NCI-H345 (cell line): ENCODE measurements at regions not wholly inside any gene's neighbourhood (a gene's known extent, or its start where the extent isn't known, plus 50 kb on each side); places are given as distances from the start of the nearest gene placed in this dataset.
"Not testable (repeated sequence)": the region's sequence is repeated elsewhere in the genome, so short reads cannot be mapped to it uniquely, and the experiment has no call there.

Experiments
- DNase-seq: peaks from one replicate; lab custom pipeline; 2025; lab: John Stamatoyannopoulos, UW

GRCh38 chr3:43236008-43236407, 50.3 kb upstream of the SNRK start:
- DNase-seq, result no peak

- DNase-seq, result no peak
Measured at GRCh38 chr3:43233062-43233461, 53.3 kb upstream of the SNRK start.

GRCh38 chr3:43231276-43232000, 54.9 kb upstream of the SNRK start:
- DNase-seq, result no peak

- not testable (repeated sequence) for DNase-seq
Measured at GRCh38 chr3:43229865-43230264, 56.5 kb upstream of the SNRK start.

GRCh38 chr3:43227685-43228084, 58.7 kb upstream of the SNRK start:
- DNase-seq, result not testable (repeated sequence)

- DNase-seq, result no peak
Measured at GRCh38 chr3:43224405-43225073, 61.8 kb upstream of the SNRK start.

- DNase-seq, result no peak
Measured at GRCh38 chr3:43223670-43224364, 62.5 kb upstream of the SNRK start.

GRCh38 chr3:43222590-43222989, 63.8 kb upstream of the SNRK start:
- DNase-seq, result no peak

- DNase-seq, result no peak
Measured at GRCh38 chr3:43221076-43221475, 65.3 kb upstream of the SNRK start.

GRCh38 chr3:43219616-43220015, 66.7 kb upstream of the SNRK start:
- no peak for DNase-seq

GRCh38 chr3:43218921-43219320, 67.4 kb upstream of the SNRK start:
- no peak for DNase-seq

GRCh38 chr3:43218156-43218555, 68.2 kb upstream of the SNRK start:
- DNase-seq, result no peak

GRCh38 chr3:43217633-43218032, 68.7 kb upstream of the SNRK start:
- no peak for DNase-seq

GRCh38 chr3:43217206-43217605, 69.1 kb upstream of the SNRK start:
- DNase-seq, result no peak

- DNase-seq, result no peak
Measured at GRCh38 chr3:43215663-43216275, 70.6 kb upstream of the SNRK start.

GRCh38 chr3:43215138-43215537, 71.2 kb upstream of the SNRK start:
- no peak for DNase-seq

GRCh38 chr3:43214616-43215015, 71.7 kb upstream of the SNRK start:
- DNase-seq, result no peak

GRCh38 chr3:43213631-43214030, 72.7 kb upstream of the SNRK start:
- no peak for DNase-seq

- DNase-seq, result no peak
Measured at GRCh38 chr3:43212914-43213611, 73.3 kb upstream of the SNRK start.

GRCh38 chr3:43211681-43212080, 74.7 kb upstream of the SNRK start:
- DNase-seq, result no peak

GRCh38 chr3:43210049-43211027, 76.0 kb upstream of the SNRK start:
- DNase-seq, result no peak
